Gastrocnemius medialis (tissue), 4 donors: ENCODE measurements at regions not wholly inside any gene's neighbourhood (a gene's known extent, or its start where the extent isn't known, plus 50 kb on each side); places are given as distances from the start of the nearest gene placed in this dataset.
"Not testable (repeated sequence)": the region's sequence is repeated elsewhere in the genome, so short reads cannot be mapped to it uniquely, and the experiment has no call there.

ENCODE experiments used
- CTCF ChIP-seq, 5 experiments: fragments of 450-650 bp in 3 of 5; fragments of 200-600 bp in 2 of 5; sonication (generic) in 2 of 5; IDR thresholded peaks in 4 of 5; conservative IDR thresholded peaks in 1 of 5; 1 replicate in 4 of 5; 2 replicates in 1 of 5; pipeline ENCODE4 v1.5.1; 2016 to 2019; ENCODE audit warnings: antibody characterized with exemption in 5 of 5, mild to moderate bottlenecking in 3 of 5, moderate library complexity in 3 of 5
- POLR2A ChIP-seq, 2 donors: fragments of 450-650 bp; IDR thresholded peaks; one replicate each; pipeline ENCODE4 v1.6.1; 2017; ENCODE audit warnings: antibody characterized with exemption in 2 of 2, mild to moderate bottlenecking in 2 of 2, moderate library complexity in 2 of 2

- not testable (repeated sequence) for TF ChIP-seq CTCF (IDR thresholded peaks at IDR 0.05 in 4 of 5, conservative IDR thresholded peaks at IDR 0.05 in 1 of 5); POLR2A (IDR thresholded peaks at IDR 0.05)
Observed at GRCh38 chr16:32066016-32066651, 187.0 kb upstream of the TP53TG3D start.
